ENCODE measurements at regions not wholly inside any gene's neighbourhood (a gene's known extent, or its start where the extent isn't known, plus 50 kb on each side); places are given as distances from the start of the nearest gene placed in this dataset.

- DNase-seq: no peak
Measured at GRCh38 chrX:20369468-20369867, 102.8 kb upstream of the RPS6KA3 start.

GRCh38 chrX:20364238-20364637 is 97.5 kb upstream of the RPS6KA3 start:
- no peak for DNase-seq

GRCh38 chrX:20363275-20363674 is 96.6 kb upstream of the RPS6KA3 start:
- DNase-seq: no peak

GRCh38 chrX:20362268-20363267 is 95.9 kb upstream of the RPS6KA3 start:
- DNase-seq: no peak

GRCh38 chrX:20361890-20362262 is 95.2 kb upstream of the RPS6KA3 start:
- DNase-seq: no peak

GRCh38 chrX:20361081-20361889 is 94.6 kb upstream of the RPS6KA3 start:
- DNase-seq: no peak

- no peak for DNase-seq
Measured at GRCh38 chrX:20355187-20355586, 88.5 kb upstream of the RPS6KA3 start.

GRCh38 chrX:20354505-20354904 is 87.8 kb upstream of the RPS6KA3 start:
- no peak for DNase-seq

GRCh38 chrX:20352935-20353336 is 86.2 kb upstream of the RPS6KA3 start:
- DNase-seq: no peak

- DNase-seq: no peak
Measured at GRCh38 chrX:20352504-20352903, 85.8 kb upstream of the RPS6KA3 start.

- no peak for DNase-seq
Measured at GRCh38 chrX:20350596-20350995, 83.9 kb upstream of the RPS6KA3 start.

- DNase-seq: no peak
Measured at GRCh38 chrX:20348139-20348538, 81.4 kb upstream of the RPS6KA3 start.

GRCh38 chrX:20347481-20347880 is 80.8 kb upstream of the RPS6KA3 start:
- DNase-seq: no peak

GRCh38 chrX:20333672-20334071 is 67.0 kb upstream of the RPS6KA3 start:
- DNase-seq: no peak

- no peak for DNase-seq
Measured at GRCh38 chrX:20330545-20330944, 63.8 kb upstream of the RPS6KA3 start.

- no peak for DNase-seq
Measured at GRCh38 chrX:20329435-20329834, 62.7 kb upstream of the RPS6KA3 start.

- no peak for DNase-seq
Measured at GRCh38 chrX:20325786-20326388, 59.2 kb upstream of the RPS6KA3 start.

GRCh38 chrX:20322887-20323286 is 56.2 kb upstream of the RPS6KA3 start:
- no peak for DNase-seq

GRCh38 chrX:20320461-20321159 is 53.9 kb upstream of the RPS6KA3 start:
- DNase-seq: no peak

GRCh38 chrX:20319054-20319453 is 52.3 kb upstream of the RPS6KA3 start:
- no peak for DNase-seq

GRCh38 chrX:20317873-20318272 is 51.2 kb upstream of the RPS6KA3 start:
- no peak for DNase-seq
